Testis (tissue), 2 donors: ENCODE measurements at regions not wholly inside any gene's neighbourhood (a gene's known extent, or its start where the extent isn't known, plus 50 kb on each side); places are given as distances from the start of the nearest gene placed in this dataset.

Source experiments
- DNase-seq: peaks from one replicate; pipeline ENCODE4 v3.0.0-alpha.2; 2019
- H3K27ac ChIP-seq, 2 donors: fragments of 200-600 bp; sonication (generic); one replicate each; pipeline ENCODE4 v1.5.1; 2019
- H3K27me3 ChIP-seq: fragments of 200-600 bp; sonication (generic); one replicate; pipeline ENCODE4 v1.5.1; 2019
- H3K36me3 ChIP-seq: fragments of 200-600 bp; sonication (generic); one replicate; pipeline ENCODE4 v1.5.1; 2017; ENCODE audit warnings: low read depth; ENCODE audit errors: missing control alignments
- H3K4me1 ChIP-seq: fragments of 200-600 bp; sonication (generic); one replicate; pipeline ENCODE4 v1.5.1; 2019
- H3K4me3 ChIP-seq, 2 donors: fragments of 200-600 bp; sonication (generic); one replicate each; pipeline ENCODE4 v1.5.1; 2017 to 2019
- H3K9me3 ChIP-seq: fragments of 200-600 bp; sonication (generic); one replicate; pipeline ENCODE4 v1.5.1; 2017
- CTCF ChIP-seq, 3 experiments: fragments of 450-650 bp in 2 of 3; fragments of 200-600 bp in 1 of 3; sonication (generic) in 1 of 3; IDR thresholded peaks; one replicate each; pipeline ENCODE4 v1.5.1; 2016 to 2019; ENCODE audit warnings: antibody characterized with exemption in 3 of 3, mild to moderate bottlenecking in 2 of 3, moderate library complexity in 1 of 3
- POLR2A ChIP-seq: fragments of 450-650 bp; IDR thresholded peaks from one replicate; pipeline ENCODE4 v1.6.1; 2017; ENCODE audit warnings: antibody characterized with exemption, mild to moderate bottlenecking, moderate library complexity
- WGBS, 2 donors: methylation state at CpG; one replicate each; pipeline ENCODE4 v1.1.5; 2018; 5-methylcytosine and 5-hydroxymethylcytosine counted together
- intact Hi-C: fragments of 100-400 bp; cut with DNase I; formaldehyde crosslinking; loops from one replicate; pipeline ENCODE4 v1.15.1; 2023; ENCODE audit warnings: low total_unique reads

GRCh38 chr3:64398476-64398875, 173.2 kb upstream of the PRICKLE2 start:
- DNase-seq: no peak

DNA sequence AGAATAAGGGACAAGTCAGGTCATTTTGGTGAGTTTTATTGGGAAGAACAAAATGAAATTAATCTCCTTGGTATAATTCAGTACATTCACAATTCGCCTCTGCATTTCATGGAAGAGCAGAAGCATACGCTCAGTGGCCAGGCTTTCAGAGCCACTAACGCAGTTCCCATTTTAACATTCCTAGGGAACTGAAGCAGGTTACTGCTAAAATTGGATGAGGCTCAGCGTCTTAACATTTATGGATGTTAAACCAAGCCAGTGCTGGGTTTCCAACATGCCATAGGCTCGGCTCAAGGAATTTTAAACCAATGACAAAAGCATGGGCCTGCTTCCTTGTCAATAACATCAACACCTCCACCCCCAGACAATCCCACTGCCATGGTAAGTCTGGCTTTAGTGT, 172.7 kb upstream of the PRICKLE2 start:
- Histone ChIP-seq H3K4me3 (no peak overlapping the region), H3K27me3 (no peaks in the 10 kb centered on the region), H3K27ac (no peak overlapping the region), H3K9me3 (no peaks in the 10 kb centered on the region), H3K4me1 (no peaks in the 10 kb centered on the region), H3K36me3 (no peaks in the 10 kb centered on the region)
- TF ChIP-seq POLR2A (no peak), CTCF (IDR thresholded peaks at IDR 0.05) (no peak)
- intact Hi-C loops: no loop called here
- 79 to 80% methylated on average over 5 of the region's 5 CpGs for WGBS, 2 donors
- no peak for DNase-seq

More at GRCh38 chr3:64398476-64398875, 173.2 kb upstream of the PRICKLE2 start:
- Histone ChIP-seq H3K27ac (no peak overlapping the region), H3K36me3 (no peaks in the 10 kb centered on the region), H3K9me3 (no peaks in the 10 kb centered on the region), H3K27me3 (no peaks in the 10 kb centered on the region), H3K4me3 (no peak overlapping the region), H3K4me1 (no peaks in the 10 kb centered on the region)
- TF ChIP-seq CTCF (IDR thresholded peaks at IDR 0.05) (no peak), POLR2A (no peak)
- WGBS, 2 donors: 67 to 82% methylated on average over 4 of the region's 4 CpGs
- intact Hi-C loops: no loop called here

- Histone ChIP-seq H3K27me3 (no peaks in the 10 kb centered on the region), H3K4me3 (no peak overlapping the region), H3K4me1 (no peaks in the 10 kb centered on the region), H3K9me3 (no peaks in the 10 kb centered on the region), H3K36me3 (no peaks in the 10 kb centered on the region), H3K27ac (no peak overlapping the region)
- 86 to 100% methylated on average over 2 of the region's 2 CpGs for WGBS, 2 donors
- no peak for DNase-seq
- intact Hi-C loops: no loop called here
- TF ChIP-seq POLR2A: no peak
- TF ChIP-seq CTCF (IDR thresholded peaks at IDR 0.05): no peak
Observed at GRCh38 chr3:64397573-64397972, 172.3 kb upstream of the PRICKLE2 start.

DNA sequence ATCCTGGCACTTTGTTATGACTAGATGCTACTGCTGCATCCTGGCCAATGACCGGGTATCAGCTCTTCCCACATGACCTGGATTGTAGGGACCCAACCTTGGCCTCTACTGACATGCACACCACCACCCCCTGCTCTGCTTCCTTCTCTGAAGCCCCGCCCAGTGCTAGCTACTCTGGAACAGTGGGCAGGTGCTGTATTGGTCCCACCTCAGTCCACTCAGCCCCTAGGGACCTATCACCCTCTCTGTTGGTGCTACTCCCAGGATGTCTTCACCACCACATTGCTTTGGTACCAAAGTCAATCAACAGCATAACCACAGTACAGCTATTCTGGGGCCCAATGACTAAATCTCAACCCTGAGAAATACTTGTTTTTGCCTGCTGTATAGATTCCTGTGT, 170.2 kb upstream of the PRICKLE2 start:
- H3K4me3 ChIP-seq: no peak overlapping the region
- 61 to 97% methylated on average over 2 of the region's 2 CpGs for whole genome bisulfite sequencing, 2 donors
- H3K27ac ChIP-seq: no peak overlapping the region
- TF ChIP-seq POLR2A (no peak), CTCF (IDR thresholded peaks at IDR 0.05) (no peak)
- intact Hi-C loops: no loop called here
- H3K27me3 ChIP-seq: no peaks in the 10 kb centered on the region
- no peaks in the 10 kb centered on the region for H3K36me3 ChIP-seq
- no peak for DNase-seq
- H3K9me3 ChIP-seq: no peaks in the 10 kb centered on the region
- no peaks in the 10 kb centered on the region for H3K4me1 ChIP-seq

DNA sequence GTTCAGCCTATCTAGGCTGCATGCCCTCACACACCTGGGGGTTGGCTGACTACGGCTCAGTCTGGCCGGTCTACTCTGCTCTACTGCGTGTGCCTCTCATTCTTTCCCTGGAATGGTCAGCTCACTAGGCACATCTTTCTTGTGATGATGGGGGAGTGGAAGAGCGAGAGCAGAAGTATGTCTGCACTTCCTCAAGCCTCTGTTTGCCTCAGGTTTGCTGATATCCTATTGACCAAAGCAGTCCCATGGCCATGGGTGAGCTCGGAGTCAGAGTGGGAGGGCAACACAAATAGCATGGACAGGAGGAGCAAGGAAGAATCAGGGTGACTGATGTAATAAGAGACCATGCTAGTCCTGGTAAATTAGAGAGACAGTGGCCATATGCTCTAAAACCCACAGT, 167.9 kb upstream of the PRICKLE2 start:
- TF ChIP-seq CTCF (IDR thresholded peaks at IDR 0.05) (no peak), POLR2A (no peak)
- no peak for DNase-seq
- intact Hi-C loops: no loop called here

More for the DNA sequence above, 167.9 kb upstream of the PRICKLE2 start:
- Histone ChIP-seq H3K4me3 (no peak overlapping the region), H3K27ac (no peak overlapping the region), H3K4me1 (no peaks in the 10 kb centered on the region), H3K9me3 (no peaks in the 10 kb centered on the region), H3K27me3 (no peaks in the 10 kb centered on the region), H3K36me3 (no peaks in the 10 kb centered on the region)
- 96% methylated on average over 5 of the region's 5 CpGs for WGBS, 2 donors
